K562 (cell line): ENCODE measurements at regions not wholly inside any gene's neighbourhood (a gene's known extent, or its start where the extent isn't known, plus 50 kb on each side); places are given as distances from the start of the nearest gene placed in this dataset.

Experiments
- CHD7 ChIP-seq: fragments of 200-600 bp; sonication (generic); IDR thresholded peaks from one replicate; pipeline ENCODE4 v1.6.1; 2012; ENCODE audit warnings: mild to moderate bottlenecking, low read depth, low read length, inconsistent platforms

- TF ChIP-seq CHD7: no peak
Observed at GRCh38 chr4:188661502-188661901, 522.3 kb downstream of the TRIML1 start (continued).
